CD4-positive, alpha-beta T cell treated with Interleukin-15 for 1 hour (primary cell): ENCODE measurements at regions not wholly inside any gene's neighbourhood (a gene's known extent, or its start where the extent isn't known, plus 50 kb on each side); places are given as distances from the start of the nearest gene placed in this dataset.
"Not testable (repeated sequence)": the region's sequence is repeated elsewhere in the genome, so short reads cannot be mapped to it uniquely, and the experiment has no call there.

Experiments used
- DNase-seq: peaks from one replicate; pipeline ENCODE4 v3.0.0-alpha.2; 2020

DNA sequence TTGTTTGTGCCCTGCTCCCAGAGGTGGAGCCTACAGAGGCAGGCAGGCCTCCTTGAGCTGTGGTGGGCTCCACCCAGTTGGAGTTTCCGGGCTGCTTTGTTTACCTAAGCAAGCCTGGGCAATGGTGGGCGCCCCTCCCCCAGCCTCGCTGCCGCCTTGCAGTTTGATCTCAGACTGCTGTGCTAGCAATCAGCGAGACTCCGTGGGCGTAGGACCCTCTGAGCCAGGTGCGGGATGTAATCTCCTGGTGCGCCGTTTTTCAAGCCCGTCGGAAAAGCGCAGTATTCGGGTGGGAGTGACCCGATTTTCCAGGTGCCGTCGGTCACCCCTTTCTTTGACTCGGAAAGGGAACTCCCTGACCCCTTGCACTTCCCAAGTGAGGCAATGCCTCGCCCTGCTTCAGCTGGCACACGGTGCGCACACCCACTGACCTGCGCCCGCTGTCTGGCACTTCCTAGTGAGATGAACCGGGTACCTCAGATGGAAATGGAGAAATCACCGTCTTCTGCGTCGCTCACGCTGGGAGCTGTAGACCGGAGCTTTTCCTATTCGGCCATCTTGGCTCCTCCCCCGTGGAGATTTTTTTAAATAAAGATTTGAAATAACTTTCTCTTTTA is 189.2 kb upstream of the WSB1 start:
- DNase-seq = not testable (repeated sequence)

DNA sequence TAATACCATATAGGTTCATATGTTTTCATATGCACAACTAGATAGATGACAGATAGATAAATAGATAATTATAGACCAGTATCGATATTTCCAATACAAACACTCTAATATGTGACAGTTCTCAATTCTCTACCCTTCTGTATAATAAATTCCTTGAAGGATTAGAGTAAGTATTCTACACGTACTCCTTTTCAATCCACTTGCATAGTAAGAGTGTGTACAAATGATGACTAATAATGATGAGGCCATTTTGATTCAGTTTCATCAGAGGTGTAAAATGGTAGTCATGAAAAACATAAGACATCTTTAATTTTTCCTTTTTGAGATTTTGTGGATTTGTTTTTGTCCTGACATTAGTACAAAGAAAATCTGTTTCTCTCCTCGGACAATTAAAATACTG is 188.3 kb upstream of the WSB1 start:
- no peak for DNase-seq

DNA sequence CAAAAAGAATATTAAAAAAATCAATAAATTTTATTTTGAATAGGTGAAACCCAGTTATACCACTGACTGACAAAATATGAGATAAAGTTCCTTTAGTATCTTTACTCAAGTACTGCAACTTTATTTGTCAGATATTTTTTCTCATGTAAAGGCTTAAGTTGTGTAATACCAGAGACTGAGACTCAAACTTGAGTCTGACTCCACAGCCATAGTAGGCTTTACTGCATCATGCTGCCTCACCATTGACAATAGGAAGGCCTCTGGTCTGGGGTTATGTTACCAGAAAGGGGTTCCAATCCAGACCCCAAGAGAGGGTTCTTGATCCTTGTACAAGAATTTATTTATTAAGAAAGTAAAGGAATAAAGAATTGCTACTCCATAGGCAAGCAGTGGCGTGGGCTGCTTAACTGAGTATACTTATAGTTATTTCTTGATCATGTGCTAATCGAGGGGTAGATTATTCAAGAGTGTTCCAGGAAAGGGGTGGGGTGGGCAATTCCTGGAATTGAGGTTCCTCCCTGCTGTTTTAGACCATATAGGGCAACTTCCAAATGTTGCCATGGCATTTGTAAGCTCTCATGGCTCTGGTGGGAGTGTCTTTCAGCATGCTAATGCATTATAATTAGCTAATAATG is 187.4 kb upstream of the WSB1 start:
- no peak for DNase-seq

DNA sequence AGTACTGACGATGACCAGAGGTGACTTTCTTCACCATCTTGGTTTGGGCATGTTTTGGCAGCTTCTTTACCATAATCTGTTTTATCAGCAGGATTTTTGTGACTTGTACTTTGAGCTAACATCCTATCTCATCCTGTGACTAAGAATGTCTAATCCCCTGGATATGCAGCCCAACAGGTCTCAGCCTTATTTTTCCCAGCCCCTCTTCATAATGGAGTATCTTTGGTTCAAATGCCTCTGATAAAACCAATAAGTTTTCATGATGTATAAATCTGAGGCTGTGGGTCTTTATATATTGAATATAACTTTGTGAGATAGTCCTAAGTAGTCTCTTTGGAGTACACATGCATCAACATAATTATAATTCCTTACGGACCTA is 186.9 kb upstream of the WSB1 start:
- no peak for DNase-seq

DNA sequence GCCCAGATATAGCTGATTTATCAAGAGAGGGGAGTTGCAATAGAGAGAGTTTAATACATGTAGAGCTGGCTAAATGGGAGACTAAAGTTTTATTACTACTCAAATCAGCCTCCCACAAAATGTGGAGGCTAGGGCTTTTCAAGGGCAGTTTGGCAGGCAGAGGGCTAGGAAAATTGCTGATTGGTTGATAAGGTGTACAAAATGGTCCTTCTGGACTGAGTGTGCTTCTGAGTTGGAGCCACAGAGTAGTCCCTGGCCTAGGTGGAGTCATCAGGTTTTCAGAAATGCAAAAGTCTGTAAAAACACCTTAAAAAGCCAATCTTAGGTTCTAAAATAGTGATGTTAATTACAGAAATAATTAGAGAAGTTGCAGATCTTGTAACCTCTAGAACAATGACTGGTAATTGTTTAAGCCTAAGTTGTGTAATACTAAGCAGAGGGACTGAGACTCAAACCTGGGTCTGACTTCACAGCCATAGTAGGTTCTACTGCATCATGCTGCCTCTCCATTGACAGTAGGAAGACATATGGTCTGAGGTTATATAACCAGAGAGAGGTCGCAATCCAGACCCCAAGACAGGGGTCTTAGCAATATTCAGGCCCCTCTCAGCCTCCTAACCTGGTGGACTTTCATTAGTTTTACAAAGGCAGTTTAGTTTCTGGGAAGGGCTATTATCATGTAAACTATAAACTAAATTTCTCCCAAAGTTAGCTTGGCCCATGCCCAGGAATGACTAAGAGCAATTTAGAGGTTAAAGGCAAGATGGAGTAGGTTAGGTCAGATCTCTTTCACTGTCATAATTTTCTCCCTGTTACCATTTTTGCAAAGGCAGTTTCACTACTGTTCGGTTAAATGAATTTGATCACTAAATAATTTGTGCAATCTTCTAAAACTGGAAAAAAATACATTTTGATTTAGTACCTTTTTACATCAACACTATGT is 186.3 kb upstream of the WSB1 start:
- not testable (repeated sequence) for DNase-seq

DNA sequence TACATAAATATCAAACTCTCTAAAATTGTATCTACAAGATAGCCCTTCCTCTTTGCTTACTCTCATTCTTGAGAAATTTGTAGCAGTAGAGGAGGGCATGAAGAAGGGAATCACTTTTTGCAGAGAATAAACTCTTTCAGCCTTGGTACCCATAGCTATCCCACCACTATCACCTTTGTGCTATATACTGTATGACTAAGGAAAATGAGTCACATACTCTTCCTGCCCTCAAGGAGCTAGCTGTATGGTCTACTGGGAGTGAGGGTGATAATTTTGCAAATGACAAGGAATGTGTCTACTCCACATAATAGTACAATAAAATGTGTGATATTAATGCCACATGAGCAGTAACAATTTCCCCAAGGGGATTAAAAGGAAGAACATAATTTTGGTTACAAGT is 184.6 kb upstream of the WSB1 start:
- DNase-seq = no peak

DNA sequence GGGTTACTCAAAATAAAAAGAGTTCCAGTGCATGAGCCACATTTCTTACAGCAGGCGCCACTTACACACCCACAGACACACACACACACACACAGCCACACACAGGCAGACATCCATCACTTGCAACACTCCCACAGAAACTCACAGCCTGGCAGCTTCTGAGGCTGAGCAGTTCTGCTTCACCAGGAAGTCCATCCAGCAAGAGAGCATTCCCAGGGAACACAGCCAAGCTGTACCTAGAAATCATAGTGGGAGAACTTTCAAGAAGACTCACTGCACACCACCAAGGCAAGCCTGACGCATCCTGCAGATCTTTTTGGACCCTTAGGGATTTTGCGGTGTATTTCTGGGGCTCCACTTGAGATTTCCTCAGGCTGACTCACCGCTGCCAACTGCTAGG is 140.9 kb upstream of the WSB1 start:
- no peak for DNase-seq

DNA sequence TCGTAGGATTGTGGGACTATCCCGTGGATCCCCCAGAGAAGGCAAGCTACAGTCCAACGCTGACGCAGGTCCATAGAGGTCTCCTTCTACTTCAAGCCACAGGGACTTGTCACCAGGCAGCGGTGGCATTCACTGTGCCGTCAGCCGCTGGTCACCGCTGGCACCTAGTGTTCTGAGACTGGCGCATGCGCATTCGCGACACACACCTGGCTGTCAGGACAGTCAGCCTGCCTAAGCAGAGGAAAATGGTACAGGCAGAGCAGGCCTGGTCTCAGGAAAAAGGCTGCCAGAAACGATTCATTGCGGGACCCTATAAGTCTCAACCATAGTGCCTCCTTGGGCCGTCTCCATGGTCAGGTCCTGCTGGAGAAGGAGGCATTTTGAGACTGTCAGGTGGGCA is 138.0 kb upstream of the WSB1 start:
- DNase-seq = no peak

DNA sequence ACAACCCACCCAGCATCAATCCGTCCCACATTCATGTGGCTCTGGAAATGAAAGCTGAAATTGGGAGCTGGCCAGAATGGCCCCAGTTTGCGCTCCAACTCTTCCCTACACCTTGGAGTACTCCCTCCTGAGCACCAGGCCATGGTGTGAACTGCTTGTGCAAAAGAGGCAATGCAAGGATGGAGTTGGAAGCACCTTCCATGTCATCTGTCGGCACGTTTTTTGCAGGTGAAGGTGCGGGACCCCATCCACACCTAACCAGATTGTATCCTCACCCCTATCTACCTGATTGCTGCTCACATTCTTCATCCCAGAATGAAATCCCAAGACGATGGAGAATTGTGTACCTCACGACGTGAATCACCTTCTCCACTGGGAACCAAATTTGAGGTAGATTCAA is 136.6 kb upstream of the WSB1 start:
- DNase-seq = no peak

DNA sequence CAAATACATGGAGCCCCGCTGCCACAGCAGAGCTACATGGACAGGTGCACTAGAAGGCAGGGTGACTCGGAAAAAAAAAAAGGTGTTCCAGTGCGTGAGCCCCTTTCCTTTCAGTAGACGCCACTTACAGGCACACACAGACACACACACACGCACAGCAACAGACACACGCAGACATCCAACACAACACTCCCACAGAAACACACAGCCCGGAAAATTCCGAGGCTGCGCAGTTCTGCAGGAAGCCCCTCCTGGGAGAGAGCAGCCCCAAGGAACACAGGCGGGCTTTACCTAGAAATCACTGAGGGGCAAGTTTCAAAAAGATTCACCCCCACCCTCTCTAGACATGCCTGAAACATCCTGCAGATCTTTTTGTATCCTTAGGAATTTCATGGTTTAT is 136.0 kb upstream of the WSB1 start:
- DNase-seq = no peak

DNA sequence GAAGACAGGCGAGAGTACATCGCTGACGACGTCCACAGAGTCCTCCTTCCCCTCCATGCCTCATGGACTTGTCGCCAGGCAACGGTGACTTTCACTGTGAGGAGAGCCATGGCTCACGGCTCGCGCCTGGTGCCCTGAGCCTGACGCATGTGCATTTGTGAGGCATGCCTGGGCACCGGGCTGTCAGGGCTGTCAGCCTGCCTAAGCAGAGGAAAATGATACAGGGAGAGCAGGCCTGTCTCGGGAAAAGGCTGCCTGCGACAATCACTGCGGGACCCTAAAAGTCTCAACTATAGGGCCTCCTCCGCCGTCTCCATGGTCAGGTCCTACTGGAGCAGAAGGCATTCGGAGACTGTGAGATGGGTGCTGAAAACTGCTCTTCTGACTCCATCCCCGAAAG is 135.5 kb upstream of the WSB1 start:
- DNase-seq = no peak

DNA sequence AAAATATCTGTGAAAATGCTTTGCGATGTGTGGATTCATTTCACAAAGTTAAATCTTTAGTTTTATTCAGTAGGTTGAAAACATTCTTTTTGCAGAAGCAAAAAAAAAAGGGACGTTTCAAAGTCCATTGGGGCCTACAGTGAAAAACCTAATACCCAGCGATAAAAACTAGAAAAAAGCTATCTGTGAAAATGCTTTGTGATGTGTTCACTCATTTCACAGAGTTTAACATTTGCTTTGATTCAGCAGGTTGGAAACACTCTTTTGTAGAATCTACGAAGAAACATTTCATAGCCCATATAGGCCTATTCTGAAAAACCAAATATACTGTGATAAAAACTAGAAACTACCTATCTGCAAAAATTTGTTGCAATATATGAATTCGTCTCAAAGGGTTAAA is 113.6 kb upstream of the WSB1 start:
- no peak for DNase-seq

DNA sequence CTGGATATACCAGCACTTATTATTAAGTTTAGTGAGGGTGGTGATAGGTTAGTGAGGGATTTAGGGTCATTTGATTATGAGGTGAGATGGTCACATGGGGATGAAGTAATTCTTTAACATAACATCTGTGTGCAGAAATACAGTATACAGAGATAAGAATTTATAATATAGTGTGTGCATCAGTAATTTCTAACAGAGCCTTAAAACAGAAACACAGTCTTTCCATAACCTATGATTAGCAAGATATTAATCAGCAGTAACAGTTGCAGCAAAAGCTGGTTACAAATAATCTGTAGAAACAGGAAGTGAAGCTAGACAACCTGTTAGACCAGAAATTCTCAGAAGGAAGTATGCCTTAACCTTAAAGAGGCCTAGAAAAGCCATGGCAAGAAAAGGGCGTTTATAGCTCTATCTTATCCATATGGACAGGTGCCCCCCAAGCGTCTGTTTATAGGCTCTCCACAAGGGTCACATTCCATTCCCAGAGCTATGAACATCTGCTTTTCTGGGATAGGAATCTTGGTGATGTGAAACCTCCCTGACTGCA is 112.5 kb upstream of the WSB1 start:
- DNase-seq = not testable (repeated sequence)

DNA sequence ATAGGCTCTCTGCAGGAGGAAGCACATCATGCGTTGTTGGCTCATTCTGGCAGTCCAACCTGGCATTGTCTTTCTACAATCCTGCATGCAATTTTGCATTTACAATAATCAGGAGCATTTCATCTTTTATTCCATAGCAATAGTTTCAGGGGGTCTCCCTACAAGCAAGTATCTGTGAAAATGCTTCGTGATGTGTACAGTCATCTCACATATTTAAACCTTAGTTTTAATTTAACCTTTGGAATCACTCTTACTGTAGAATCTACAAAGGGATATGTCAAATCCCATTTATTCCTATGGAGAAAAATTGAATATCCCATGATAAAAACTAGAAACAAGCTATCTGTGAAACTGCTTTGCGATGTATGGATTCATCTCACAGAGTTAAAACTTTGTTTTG is 112.0 kb upstream of the WSB1 start:
- no peak for DNase-seq

DNA sequence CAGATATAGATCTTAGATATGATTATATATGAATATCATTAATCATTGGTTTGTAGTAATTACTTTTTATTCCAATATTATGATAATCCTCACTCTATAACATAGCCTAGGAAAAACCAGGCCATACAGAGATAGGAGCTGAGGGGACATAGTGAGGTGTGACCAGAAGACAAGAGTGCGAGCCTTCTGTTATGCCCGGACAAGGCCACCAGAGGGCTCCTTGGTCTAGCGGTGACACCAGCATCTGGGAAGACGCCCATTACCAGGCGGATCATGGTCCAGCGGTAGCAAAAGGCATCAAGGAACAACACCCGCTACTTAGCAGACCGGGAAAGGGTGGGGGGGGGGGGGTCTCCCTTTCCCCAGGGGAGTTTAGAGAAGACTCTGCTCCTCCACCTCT is 96.4 kb upstream of the WSB1 start:
- peak; percentile 26 for DNase-seq

DNA sequence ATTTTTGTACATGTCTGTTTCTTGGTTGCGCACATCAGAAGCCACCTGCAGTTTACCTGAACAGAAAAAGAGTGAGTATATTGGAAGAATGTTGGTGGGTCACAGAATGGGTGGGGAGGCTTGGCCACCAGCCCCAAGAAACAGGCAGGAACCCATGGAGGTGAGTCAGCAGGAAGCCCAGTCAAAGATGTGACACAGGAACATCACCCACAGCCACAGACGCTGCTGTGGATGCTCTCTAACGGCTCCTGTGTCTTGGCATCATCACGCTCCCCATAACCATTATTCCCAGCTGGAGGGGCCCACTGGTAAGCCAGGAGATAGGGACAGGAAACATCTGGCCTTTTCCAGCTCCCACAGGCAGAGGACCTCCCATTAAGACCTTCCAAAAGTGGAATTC is 94.0 kb upstream of the WSB1 start:
- DNase-seq = no peak

DNA sequence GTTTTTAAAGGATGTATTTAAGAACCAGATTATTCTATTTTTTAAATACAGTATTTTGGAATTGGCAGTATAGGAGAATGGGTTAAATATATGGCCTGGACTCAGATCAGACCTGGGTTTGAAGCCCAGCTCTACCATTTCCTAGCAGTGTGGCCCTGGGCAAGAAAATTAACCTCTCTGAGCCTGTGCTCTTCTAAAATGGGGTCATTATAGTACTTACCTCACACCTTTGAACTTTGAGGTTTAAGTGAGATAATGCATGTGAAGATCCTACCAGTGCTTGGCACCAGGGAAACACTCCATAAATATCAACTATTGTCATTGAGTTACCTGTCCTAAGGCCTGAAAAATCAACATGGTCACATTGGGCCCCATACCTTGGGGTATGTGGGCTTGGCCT is 93.4 kb upstream of the WSB1 start:
- DNase-seq = no peak

DNA sequence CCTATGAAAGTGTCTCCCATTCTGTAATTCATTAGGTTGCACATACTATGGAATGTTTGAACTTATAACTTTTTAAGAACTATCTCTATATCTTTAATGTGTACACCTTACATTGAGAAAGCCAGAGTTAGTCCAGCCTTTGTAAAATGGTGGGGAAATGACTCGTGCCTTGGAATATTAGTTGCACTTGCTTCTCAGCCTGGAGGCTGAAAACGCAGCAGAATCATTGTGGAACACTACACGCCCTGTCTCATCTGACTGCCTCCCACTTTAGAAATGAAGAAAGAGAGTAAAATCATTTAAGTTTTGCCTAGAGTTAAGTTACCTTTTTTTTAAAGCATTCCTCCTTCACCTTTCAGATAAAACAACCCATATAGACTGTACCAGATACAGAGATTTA is 90.7 kb upstream of the WSB1 start:
- no peak for DNase-seq

DNA sequence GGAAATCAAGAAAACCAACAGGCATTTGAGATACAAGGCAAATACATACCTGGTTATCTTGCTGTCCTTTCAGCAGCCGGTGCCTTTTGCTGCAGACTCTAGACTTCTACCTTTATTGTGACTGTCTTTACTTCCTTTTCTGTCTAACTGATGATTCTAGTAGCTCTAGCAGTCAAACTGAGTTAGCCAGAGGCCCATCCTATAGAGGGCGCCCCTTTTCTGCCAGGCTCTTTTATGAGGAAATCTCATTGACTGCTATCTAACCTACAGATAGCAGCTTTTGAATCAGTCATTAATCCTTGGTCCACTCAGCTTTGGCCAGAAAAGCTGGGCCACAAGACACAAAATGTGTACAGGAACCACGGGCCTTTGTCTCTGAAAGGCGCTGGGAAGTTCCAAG is 87.5 kb upstream of the WSB1 start:
- no peak for DNase-seq

DNA sequence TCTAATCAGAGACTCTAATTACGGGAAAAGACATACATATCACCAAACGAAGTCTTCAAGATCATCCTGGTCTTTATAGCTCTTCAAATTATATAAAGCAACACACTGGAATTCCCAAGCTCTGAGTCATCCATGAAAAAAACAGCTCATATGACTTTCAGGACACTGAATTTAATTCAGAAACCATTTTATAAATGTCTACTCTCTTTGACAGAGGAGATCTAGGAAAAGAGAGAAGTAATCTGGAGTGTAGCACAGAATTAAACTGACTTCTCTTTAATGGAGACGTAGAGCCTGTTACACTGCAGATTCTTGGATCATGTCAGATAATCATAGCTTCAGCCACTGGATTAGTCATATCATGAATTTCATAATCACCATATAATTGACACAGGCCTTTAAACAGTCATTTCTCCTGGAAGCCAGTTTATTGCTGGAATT is 86.8 kb upstream of the WSB1 start:
- DNase-seq = no peak

DNA sequence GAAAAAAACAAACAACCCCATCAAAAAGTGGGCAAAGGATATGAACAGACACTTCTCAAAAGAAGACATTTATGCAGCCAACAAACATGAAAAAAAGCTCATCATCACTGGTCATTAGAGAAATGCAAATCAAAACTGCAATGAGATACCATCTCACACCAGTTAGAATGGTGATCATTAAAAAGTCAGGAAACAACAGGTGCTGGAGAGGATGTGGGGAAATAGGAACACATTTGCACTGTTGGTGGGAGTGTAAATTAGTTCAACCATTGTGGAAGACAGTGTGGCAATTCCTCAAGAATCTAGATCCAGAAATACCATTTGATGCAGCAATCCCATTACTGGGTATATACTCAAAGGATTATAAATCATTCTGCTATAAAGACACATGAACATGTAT is 85.5 kb upstream of the WSB1 start:
- not testable (repeated sequence) for DNase-seq

DNA sequence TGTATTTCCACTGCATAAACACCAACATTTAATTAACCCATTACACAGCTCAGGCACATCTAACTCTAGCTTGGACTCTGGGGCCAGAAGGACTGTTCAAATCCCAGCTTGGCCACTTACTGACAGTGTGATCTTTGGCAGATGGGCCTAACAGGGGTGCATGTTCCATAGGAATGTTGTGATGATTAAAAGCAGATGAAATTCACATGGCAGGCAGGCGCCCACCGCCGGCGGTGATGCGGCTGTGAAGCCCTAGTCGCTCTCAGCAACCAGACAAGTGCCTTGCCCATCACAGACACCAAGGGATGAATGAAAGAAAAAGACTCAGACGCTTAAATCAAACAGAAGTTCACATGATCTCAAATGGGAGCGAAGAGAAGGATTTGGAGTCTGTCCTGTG is 84.6 kb upstream of the WSB1 start:
- no peak for DNase-seq

DNA sequence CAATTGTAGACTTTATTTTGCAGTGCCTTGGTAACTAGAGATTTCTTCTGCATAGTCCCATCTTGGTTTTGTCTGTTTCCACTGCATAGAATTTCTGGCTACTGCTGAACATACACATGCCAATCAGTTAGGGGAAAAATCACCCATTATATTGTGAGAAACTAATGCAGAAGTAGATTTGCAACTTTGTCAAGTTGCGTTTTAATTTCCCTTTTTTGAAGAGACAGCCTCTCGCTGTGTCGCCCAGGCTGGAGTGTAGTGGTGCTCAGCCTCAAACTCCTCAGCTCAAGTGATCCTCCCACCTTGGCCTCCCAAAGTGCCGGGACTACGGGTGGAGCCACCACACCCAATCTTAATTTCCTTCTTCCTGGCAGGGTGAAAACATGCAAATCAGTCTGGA is 83.1 kb upstream of the WSB1 start:
- DNase-seq = not testable (repeated sequence)

DNA sequence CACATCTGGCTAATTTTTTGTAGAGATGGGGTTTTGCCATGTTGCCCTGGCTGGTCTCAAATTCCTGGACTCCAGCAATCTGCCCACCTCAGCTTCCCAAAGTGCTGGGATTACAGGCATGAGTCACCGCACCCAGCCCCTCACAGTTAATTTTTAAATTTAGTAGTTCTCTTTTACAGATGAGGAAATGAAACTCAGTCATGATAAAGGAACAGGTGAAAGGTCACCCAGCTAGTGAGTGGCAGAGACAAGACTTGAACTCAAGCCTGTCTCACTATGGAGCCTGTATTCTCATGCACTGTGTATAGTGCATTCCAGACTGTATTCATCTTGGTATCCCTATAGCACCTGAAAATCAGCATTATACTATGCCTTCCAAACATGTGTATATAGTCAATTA is 77.1 kb upstream of the WSB1 start:
- peak; percentile 18 for DNase-seq
